ENCODE measurements at regions not wholly inside any gene's neighbourhood (a gene's known extent, or its start where the extent isn't known, plus 50 kb on each side); places are given as distances from the start of the nearest gene placed in this dataset.
"Not testable (repeated sequence)": the region's sequence is repeated elsewhere in the genome, so short reads cannot be mapped to it uniquely, and the experiment has no call there.

GRCh38 chr2:47964277-47964676 is 58.0 kb upstream of the FBXO11 start:
- no peak for DNase-seq (ENCODE audit: low read depth, low spot score)

GRCh38 chr2:47964722-47965434 is 58.6 kb upstream of the FBXO11 start:
- no peak for DNase-seq (ENCODE audit: low read depth, low spot score)

- DNase-seq (ENCODE audit: low read depth, low spot score) = not testable (repeated sequence)
Observed at GRCh38 chr2:47976728-47977127, 70.4 kb upstream of the FBXO11 start.

- no peak for DNase-seq (ENCODE audit: low read depth, low spot score)
Observed at GRCh38 chr2:47984041-47984440, 77.7 kb upstream of the FBXO11 start.

GRCh38 chr2:47990503-47990902 is 84.2 kb upstream of the FBXO11 start:
- no peak for DNase-seq (ENCODE audit: low read depth, low spot score)

- DNase-seq (ENCODE audit: low read depth, low spot score) = no peak
Observed at GRCh38 chr2:47992671-47993070, 86.4 kb upstream of the FBXO11 start.

- no peak for DNase-seq (ENCODE audit: low read depth, low spot score)
Observed at GRCh38 chr2:47996808-47997207, 90.5 kb upstream of the FBXO11 start.

- DNase-seq (ENCODE audit: low read depth, low spot score) = no peak
Observed at GRCh38 chr2:47999512-47999911, 93.2 kb upstream of the FBXO11 start.

- DNase-seq (ENCODE audit: low read depth, low spot score) = no peak
Observed at GRCh38 chr2:48001498-48001897, 95.2 kb upstream of the FBXO11 start.

- no peak for DNase-seq (ENCODE audit: low read depth, low spot score)
Observed at GRCh38 chr2:48006094-48006493, 99.8 kb upstream of the FBXO11 start.

- DNase-seq (ENCODE audit: low read depth, low spot score) = no peak
Observed at GRCh38 chr2:48007699-48008268, 101.5 kb upstream of the FBXO11 start.

GRCh38 chr2:48009256-48009655 is 103.0 kb upstream of the FBXO11 start:
- DNase-seq (ENCODE audit: low read depth, low spot score) = no peak

GRCh38 chr2:48015421-48015820 is 109.1 kb upstream of the FBXO11 start:
- DNase-seq (ENCODE audit: low read depth, low spot score) = no peak

GRCh38 chr2:48016225-48017019 is 110.1 kb upstream of the FBXO11 start:
- no peak for DNase-seq (ENCODE audit: low read depth, low spot score)

GRCh38 chr2:48017136-48017535 is 110.8 kb upstream of the FBXO11 start:
- no peak for DNase-seq (ENCODE audit: low read depth, low spot score)

- no peak for DNase-seq (ENCODE audit: low read depth, low spot score)
Observed at GRCh38 chr2:48018480-48018879, 112.2 kb upstream of the FBXO11 start.

GRCh38 chr2:48026865-48027264 is 120.6 kb upstream of the FBXO11 start:
- DNase-seq (ENCODE audit: low read depth, low spot score) = no peak

GRCh38 chr2:48032765-48033164 is 126.5 kb upstream of the FBXO11 start:
- DNase-seq (ENCODE audit: low read depth, low spot score) = no peak

GRCh38 chr2:48034295-48034694 is 128.0 kb upstream of the FBXO11 start:
- no peak for DNase-seq (ENCODE audit: low read depth, low spot score)

- DNase-seq (ENCODE audit: low read depth, low spot score) = no peak
Observed at GRCh38 chr2:48036312-48036711, 130.0 kb upstream of the FBXO11 start.

- no peak for DNase-seq (ENCODE audit: low read depth, low spot score)
Observed at GRCh38 chr2:48039209-48039990, 133.1 kb upstream of the FBXO11 start.

- DNase-seq (ENCODE audit: low read depth, low spot score) = no peak
Observed at GRCh38 chr2:48043131-48043700, 136.9 kb upstream of the FBXO11 start.

Measured in brain pericyte (primary cell).